Non-pigmented ciliary epithelial cell (primary cell): ENCODE measurements at regions not wholly inside any gene's neighbourhood (a gene's known extent, or its start where the extent isn't known, plus 50 kb on each side); places are given as distances from the start of the nearest gene placed in this dataset.

ENCODE experiments used
- DNase-seq: peaks from one replicate; pipeline ENCODE4 v3.0.0-alpha.2; 2010; ENCODE audit warnings: low read depth

DNA sequence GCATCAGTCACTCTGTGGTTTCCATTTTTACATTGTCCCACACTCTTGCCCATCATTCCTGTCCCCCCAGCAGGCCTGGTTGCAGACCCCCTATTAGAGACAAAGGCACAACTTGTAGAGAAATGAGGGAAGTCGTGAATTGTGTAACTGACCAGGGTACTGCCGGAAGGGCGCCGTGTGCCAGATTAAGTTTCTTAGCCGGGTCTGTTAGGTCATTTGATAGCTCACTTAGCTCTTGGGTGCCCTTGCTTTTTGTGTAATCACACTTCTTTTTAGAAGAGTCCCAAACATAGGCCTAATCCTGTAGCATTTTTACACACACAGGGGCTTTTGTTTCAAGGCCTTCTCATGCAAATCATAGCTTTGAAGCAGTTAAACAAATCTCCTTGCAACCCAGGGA lies 87.2 kb downstream of the CTAGE1 start:
- no peak for DNase-seq

GRCh38 chr18:22325396-22325795 lies 92.3 kb downstream of the CTAGE1 start:
- DNase-seq = no peak

GRCh38 chr18:22324191-22325131 lies 93.3 kb downstream of the CTAGE1 start:
- no peak for DNase-seq

GRCh38 chr18:22322243-22322691 lies 95.4 kb downstream of the CTAGE1 start:
- DNase-seq = no peak

DNA sequence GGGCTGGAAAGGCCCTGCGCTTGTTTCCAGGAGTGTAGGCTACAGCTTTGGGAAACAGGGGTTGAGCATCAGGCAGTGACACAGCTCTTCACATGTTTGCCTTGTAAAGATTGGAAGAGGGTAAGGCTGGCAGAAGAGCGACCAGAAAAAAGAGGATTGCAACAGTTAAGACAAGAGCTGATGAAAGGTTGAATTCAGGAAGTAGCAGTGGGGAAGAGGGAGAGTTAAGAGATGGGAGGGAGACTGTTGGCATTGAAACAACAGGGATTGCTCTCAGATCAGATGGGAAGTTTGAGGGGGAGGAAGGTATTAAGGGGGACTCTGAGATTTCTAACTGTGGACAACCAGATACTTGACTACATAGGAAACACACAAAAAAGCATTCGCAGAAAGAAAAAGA lies 96.9 kb downstream of the CTAGE1 start:
- DNase-seq = no peak

DNA sequence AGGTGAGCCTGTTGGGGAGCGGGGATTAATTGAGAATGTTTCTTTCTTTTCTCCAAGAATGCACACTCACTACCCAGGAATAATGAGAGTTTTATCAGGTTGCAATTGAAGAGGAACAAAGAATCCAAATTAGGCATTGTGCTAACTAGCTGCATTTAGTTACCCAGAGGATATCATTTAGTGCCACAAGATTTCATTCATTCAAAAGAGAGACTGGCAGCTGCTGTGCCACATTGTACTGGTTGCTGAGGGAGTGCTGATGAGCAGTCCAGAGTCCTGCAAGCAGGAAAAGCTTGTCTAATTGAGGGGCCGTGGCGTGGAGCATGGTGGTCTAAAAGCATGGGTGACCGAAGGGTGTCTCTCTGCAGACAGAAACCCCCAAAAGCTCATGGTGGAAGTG lies 97.6 kb downstream of the CTAGE1 start:
- DNase-seq = no peak

DNA sequence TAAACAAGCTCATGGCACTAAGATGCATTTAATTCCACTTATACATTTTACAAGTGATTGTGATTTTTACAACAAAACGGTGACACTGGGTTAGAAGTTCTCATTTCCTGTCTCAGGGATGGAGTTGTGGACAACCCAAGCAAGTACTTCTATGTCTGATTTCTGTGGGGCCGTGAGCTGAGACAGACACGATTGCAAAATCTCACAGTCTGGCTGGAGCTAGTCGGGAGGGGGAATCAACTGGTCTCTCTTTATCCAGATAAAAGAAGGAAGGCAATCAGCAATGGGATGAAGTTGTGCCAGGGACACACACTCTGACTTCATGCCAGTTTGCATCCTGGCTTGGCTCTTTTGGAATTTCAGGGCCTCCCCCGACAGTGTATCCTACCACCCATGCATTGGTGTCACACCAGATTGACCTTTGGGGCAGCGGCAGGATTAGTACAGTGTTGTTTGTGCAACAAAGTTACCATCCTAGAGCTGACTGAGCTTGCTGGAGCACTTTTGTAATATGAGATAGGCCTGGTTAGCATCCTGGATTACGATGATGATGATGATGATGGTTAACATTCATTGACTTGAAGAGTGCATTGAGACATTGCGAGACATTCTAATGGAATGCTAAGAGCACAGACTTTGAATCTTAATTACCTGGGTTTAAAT lies 98.8 kb downstream of the CTAGE1 start:
- no peak for DNase-seq

DNA sequence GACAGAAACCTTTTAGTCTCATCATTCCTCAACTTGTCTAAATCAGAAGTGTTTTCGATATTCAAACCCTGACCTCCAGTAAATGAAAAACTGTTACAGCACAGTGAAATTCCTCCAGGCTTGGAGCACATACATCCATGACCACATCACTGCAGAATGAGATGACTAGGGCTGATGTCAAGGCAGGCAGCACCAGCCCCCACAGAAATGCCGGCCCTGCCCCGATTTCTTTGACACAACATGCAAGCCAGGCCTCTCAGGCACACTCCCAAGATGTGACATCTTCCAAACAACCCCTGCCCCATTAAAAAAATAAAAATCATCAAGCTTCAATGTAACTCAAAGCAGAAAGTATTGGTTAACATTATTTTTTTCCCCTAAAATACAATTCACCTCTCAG lies 103.3 kb downstream of the CTAGE1 start:
- peak; percentile 82 for DNase-seq

- DNase-seq = no peak
Observed at GRCh38 chr18:22314001-22314400, 103.7 kb downstream of the CTAGE1 start.

GRCh38 chr18:22311301-22311700 lies 106.4 kb downstream of the CTAGE1 start:
- DNase-seq = no peak

GRCh38 chr18:22309191-22309590 lies 108.5 kb downstream of the CTAGE1 start:
- DNase-seq = peak; percentile 59

DNA sequence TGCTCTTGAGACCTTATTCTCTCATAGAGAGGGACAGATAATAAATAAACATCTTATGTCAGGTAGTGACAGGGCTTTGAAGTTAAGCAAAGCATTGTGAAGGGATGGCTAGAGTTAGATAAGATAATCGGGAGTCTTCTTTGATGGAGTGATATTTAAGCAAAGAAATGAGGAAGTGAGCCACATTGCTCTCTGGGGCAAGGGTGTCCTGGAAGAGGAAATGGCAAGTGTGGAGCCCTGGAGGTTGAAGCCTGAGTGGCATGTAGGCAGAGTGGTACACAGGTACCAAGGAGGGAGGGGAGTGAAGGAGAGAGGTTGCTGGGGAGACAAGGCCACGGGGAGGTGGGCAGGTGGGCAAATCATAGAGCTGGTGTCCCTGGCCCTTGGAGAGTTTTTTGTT lies 110.2 kb downstream of the CTAGE1 start:
- no peak for DNase-seq

DNA sequence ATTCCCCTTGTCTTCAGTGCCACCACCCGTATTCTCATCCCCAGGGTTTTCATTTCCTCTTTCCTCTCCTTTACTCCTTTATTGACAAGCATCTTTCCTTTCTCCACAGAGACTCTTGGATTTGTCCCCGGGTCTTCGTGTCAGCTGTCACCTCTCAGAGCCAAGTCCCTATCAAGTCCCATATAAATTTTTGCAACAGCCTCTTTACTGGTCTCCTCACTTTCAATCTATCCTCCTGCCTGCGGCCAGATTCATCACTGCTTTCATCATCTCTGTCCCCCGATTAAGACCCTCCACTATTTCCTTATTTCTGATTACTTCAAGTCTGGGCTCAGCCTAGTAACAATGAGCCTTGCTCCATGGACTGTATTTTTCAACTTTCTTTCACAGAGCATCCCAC lies 113.8 kb downstream of the CTAGE1 start:
- DNase-seq = no peak

DNA sequence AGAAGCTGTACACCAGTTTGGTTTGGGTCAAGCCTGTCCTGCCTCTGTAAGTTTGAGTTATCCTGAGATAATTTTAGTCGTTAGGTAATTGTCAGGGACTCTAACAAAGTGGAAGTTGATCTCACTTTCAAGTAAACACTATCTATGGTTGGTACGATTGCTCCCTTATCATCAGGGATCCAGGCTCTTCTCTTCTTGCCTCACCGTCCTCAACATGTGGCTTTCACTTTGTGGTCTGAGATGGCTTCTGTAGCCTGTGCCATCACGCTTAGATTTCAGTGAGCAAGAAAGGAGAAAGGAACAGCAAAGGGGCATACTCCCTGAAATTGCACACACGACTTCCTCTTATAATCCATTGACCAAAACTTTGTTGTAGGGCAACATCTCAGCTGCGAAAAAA lies 115.6 kb downstream of the CTAGE1 start:
- no peak for DNase-seq

DNA sequence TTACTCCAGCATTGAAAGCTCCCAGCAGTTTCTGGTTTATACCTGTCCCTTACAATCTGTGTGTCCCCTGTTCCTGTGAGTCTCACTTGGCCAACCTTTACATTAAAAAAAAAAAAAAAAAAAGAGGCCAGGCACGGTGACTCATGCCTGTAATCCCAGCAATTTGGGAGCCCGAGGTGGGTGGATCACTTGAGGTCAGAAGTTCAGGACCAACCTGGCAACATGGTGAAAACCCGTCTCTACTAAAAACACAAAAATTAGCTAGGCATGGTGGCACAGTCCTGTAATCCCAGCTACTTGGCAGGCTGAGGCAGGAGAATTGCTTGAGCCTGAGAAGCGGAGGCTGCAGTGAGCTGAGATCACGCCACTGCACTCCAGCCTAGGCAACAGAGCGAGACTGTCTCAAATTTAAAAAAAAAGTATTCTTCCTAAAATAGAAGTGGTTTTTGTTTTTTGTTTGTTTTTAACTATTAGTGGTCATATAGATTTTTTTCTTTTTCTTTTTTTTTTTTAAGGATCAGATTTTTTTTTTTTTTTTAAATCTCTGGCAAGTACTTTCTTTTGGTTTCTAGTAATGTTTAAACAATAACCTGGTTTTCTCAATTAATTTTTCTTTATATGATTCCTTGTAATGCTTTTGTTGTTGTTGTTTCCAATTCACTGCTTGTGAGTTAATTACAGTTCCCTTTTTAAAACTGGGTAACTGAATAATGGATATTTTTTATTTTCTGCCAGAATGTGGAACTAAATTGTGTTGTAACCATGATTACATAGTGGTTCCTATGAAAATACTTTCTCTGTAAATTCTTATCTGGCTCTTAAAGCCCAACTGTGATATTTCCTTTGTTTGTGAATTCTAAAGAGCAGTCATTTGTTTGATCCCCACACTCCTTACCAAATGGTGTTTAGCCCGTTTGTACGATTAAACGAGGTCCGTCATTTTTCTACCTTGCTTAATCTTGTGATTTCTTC lies 116.8 kb downstream of the CTAGE1 start:
- no peak for DNase-seq

DNA sequence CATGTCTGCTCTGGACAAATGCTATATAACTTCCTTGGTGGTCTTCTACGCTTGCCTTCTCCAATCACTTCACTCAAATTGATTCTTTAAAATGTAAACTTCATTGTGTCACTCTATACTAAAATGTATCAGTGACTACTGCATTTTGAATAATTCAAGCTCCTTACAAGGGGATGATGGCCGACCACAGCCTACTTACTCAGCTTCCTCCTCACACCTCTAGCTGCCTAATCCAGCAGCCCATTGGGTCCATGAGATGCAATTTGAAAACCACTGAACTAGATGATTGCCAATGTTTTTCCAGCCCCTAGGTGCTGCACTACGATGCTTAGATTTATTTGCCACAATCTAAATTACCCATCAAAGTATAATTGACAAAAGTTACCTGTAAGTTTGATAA lies 120.7 kb downstream of the CTAGE1 start:
- DNase-seq = no peak

DNA sequence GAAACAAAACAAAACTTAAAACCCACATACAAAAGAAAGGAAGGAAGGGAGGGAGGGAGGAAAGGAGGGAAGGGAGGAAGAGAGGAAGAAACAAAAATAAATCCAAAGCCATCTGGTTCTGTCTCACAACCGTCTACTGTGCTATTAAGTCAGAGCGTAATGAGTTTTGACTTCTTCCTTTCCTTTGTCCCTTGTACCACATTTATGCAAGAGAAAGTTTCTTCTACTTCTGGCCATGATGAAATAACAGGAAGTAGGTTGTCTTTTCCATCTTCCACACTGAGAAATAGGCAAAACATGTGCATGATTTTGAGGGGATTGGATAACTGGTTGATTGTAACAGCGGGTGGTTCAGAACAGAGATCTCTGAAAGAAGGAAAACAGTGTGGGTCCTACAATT lies 121.4 kb downstream of the CTAGE1 start:
- no peak for DNase-seq

DNA sequence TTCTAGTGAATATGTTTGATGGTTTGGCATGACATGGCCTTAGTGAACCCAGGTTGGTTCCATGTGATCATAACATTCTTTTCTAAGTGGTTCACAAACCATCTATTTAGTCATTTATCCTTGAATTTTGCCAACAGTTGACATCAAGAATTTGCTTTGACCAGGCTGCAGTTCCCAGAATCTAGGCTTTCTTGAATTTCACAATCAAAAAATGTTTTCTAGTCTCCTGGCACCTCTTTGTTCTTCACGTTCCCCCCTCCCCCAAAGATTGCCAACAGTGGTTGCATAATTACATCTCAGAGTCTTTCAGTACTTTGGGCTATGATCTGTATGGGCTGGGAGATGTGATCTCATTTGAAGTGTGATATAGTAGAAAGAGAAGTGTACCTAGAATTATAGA lies 124.0 kb downstream of the GATA6 start:
- DNase-seq = no peak

DNA sequence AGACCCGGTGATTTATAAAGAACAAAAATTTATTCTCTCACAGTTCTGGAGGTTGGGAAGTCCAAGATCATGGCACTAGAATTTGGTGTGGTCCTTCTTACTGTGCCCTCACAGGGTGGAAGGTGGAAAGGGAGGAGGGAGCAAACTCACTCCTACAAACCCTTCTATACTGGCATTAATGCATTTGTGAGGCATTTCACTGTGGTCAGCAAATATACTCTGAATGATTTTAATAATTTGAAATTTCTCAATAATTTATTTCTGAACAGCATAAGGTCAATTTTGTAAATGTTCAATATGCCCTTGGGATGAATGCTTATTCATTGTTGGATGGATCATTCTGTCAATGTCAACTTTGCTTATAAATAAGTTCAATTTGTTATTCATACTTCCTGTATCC lies 120.6 kb downstream of the GATA6 start:
- DNase-seq = no peak

DNA sequence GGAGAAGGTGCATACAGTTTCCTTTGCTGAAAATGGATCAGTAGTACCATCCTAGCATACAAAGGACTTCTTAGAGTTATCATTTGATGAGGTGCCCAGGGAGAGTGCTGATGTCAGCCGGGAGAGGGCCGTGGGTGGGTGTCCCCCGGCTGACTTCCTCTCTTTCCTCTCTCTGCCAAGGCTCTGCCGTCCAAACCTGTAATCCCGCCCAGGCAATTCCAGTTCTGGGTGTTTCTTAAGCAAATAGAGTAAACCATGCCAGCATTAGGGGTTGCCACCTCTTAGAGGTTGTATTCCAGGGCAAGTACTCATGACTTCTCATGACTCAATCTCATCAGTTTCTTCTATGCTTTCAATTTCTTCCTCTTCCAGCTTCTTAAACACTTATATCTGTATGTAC lies 117.2 kb downstream of the GATA6 start:
- DNase-seq = no peak

- no peak for DNase-seq
Observed at GRCh38 chr18:22285361-22286140, 116.2 kb downstream of the GATA6 start.
